OCI-LY7 (cell line): ENCODE measurements at regions not wholly inside any gene's neighbourhood (a gene's known extent, or its start where the extent isn't known, plus 50 kb on each side); places are given as distances from the start of the nearest gene placed in this dataset.

Experiments
- BruUV-seq: library from RNA; stranded (reverse); fragments of 400-500 nt; replicated peaks from 2 replicates; lab custom pipeline; 2021; lab: Mats Ljungman, UMichigan
- CTCF ChIA-PET: fragments of 300-600 bp; sonication (Branson Sonifier 250); formaldehyde crosslinking; loops from one replicate; lab custom pipeline; 2022; ENCODE audit warnings: antibody characterized with exemption; ENCODE audit not compliant: unreplicated experiment; lab: Charles Lee
- POLR2A ChIA-PET: fragments of 300-600 bp; sonication (Branson Sonifier 250); formaldehyde crosslinking; loops from one replicate; lab custom pipeline; 2022; ENCODE audit warnings: antibody characterized with exemption; lab: Charles Lee
- DNase-seq: peaks from one replicate; pipeline ENCODE4 v3.0.0-alpha.2; 2015; ENCODE audit warnings: low spot score
- H2AFZ ChIP-seq: fragments of 200-600 bp; sonication (generic), shearing (Covaris generic); 2 replicates; pipeline ENCODE4 v1.6.1; 2014; ENCODE audit warnings: mild to moderate bottlenecking, antibody characterized with exemption, low read length, moderate library complexity
- H3K27ac ChIP-seq: fragments of 200-600 bp; sonication (generic); 2 replicates; pipeline ENCODE4 v1.5.1; 2014; ENCODE audit warnings: mixed run types, low read depth, mild to moderate bottlenecking, moderate library complexity, low read length, inconsistent platforms; ENCODE audit not compliant: poor library complexity, severe bottlenecking
- H3K36me3 ChIP-seq: fragments of 200-600 bp; sonication (generic); 2 replicates; pipeline ENCODE4 v1.6.1; 2014; ENCODE audit warnings: mild to moderate bottlenecking, antibody characterized with exemption, low read length, moderate library complexity, mixed read lengths; ENCODE audit not compliant: insufficient read depth
- H3K4me1 ChIP-seq: fragments of 200-600 bp; sonication (generic); 2 replicates; pipeline ENCODE4 v1.5.1; 2014; ENCODE audit warnings: mild to moderate bottlenecking, low read length; ENCODE audit not compliant: insufficient read depth, poor library complexity, severe bottlenecking
- H3K4me2 ChIP-seq: fragments of 200-600 bp; sonication (generic); 2 replicates; pipeline ENCODE4 v1.6.1; 2014; ENCODE audit warnings: mild to moderate bottlenecking, low read length
- H3K4me3 ChIP-seq: fragments of 200-600 bp; sonication (generic); 2 replicates; pipeline ENCODE4 v1.5.1; 2014; ENCODE audit warnings: mild to moderate bottlenecking, low read depth, low read length; ENCODE audit not compliant: poor library complexity, severe bottlenecking
- H3K79me2 ChIP-seq: fragments of 200-600 bp; sonication (generic); 2 replicates; pipeline ENCODE4 v1.6.1; 2016; ENCODE audit warnings: low read depth, mild to moderate bottlenecking, low read length, moderate library complexity, mixed read lengths; ENCODE audit not compliant: insufficient read depth
- H3K9me2 ChIP-seq: fragments of 200-600 bp; sonication (generic); 2 replicates; pipeline ENCODE4 v1.6.1; 2016; ENCODE audit warnings: mild to moderate bottlenecking, low read length, mixed read lengths; ENCODE audit not compliant: insufficient read depth
- H3K9me3 ChIP-seq: fragments of 200-600 bp; sonication (generic); 2 replicates; pipeline ENCODE4 v1.6.1; 2014; ENCODE audit warnings: mild to moderate bottlenecking, mixed run types, low read length, mixed read lengths
- H4K20me1 ChIP-seq: fragments of 200-600 bp; sonication (generic); 2 replicates; pipeline ENCODE4 v1.6.1; 2014; ENCODE audit warnings: mild to moderate bottlenecking, antibody characterized with exemption, low read length, moderate library complexity, mixed read lengths; ENCODE audit not compliant: insufficient read depth
- EZH2phosphoT487 ChIP-seq: fragments of 200-600 bp; sonication (generic); IDR thresholded peaks from 2 replicates; pipeline ENCODE4 v1.6.1; 2018; ENCODE audit warnings: low read depth, borderline replicate concordance, mild to moderate bottlenecking, mixed run types, antibody characterized with exemption, low read length, moderate library complexity, mixed read lengths
- intact Hi-C: fragments of 100-400 bp; cut with micrococcal nuclease; formaldehyde crosslinking; loops from one replicate; pipeline ENCODE4 v1.10.0; 2022; ENCODE audit not compliant: unreplicated experiment
- TF ChIP-seq, protein P1 (sequence below): fragments of 200-600 bp; sonication (generic); conservative IDR thresholded peaks from 2 replicates; pipeline ENCODE4 v1.5.1; 2014; ENCODE audit warnings: mild to moderate bottlenecking, antibody characterized with exemption, low read length, moderate library complexity, mixed read lengths

GRCh38 chr18:72207280-72207679 lies 336.9 kb downstream of the CBLN2 start:
- H3K79me2 ChIP-seq = no peaks in the 10 kb centered on the region
- no peak overlapping the region for H3K4me2 ChIP-seq
- no peak overlapping the region for H3K4me3 ChIP-seq
- no peak overlapping the region for H2AFZ ChIP-seq
- intact Hi-C loops = no loop called here
- H3K27ac ChIP-seq = no peak overlapping the region
- H3K9me3 ChIP-seq = no peaks in the 10 kb centered on the region
- ChIA-PET CTCF (no interaction called here), POLR2A (no interaction called here)
- BruUV-seq = no TSS peak
- no peak for TF ChIP-seq EZH2phosphoT487
- TF ChIP-seq, protein P1, sequence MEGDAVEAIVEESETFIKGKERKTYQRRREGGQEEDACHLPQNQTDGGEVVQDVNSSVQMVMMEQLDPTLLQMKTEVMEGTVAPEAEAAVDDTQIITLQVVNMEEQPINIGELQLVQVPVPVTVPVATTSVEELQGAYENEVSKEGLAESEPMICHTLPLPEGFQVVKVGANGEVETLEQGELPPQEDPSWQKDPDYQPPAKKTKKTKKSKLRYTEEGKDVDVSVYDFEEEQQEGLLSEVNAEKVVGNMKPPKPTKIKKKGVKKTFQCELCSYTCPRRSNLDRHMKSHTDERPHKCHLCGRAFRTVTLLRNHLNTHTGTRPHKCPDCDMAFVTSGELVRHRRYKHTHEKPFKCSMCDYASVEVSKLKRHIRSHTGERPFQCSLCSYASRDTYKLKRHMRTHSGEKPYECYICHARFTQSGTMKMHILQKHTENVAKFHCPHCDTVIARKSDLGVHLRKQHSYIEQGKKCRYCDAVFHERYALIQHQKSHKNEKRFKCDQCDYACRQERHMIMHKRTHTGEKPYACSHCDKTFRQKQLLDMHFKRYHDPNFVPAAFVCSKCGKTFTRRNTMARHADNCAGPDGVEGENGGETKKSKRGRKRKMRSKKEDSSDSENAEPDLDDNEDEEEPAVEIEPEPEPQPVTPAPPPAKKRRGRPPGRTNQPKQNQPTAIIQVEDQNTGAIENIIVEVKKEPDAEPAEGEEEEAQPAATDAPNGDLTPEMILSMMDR = no peak
- no peak for DNase-seq
- no peaks in the 10 kb centered on the region for H4K20me1 ChIP-seq
- no peaks in the 10 kb centered on the region for H3K9me2 ChIP-seq
- H3K36me3 ChIP-seq = no peaks in the 10 kb centered on the region
- no peaks in the 10 kb centered on the region for H3K4me1 ChIP-seq

- H3K9me3 ChIP-seq = no peaks in the 10 kb centered on the region
These were observed 337.3 kb downstream of the CBLN2 start for GRCh38 chr18:72206814-72207213.

DNA sequence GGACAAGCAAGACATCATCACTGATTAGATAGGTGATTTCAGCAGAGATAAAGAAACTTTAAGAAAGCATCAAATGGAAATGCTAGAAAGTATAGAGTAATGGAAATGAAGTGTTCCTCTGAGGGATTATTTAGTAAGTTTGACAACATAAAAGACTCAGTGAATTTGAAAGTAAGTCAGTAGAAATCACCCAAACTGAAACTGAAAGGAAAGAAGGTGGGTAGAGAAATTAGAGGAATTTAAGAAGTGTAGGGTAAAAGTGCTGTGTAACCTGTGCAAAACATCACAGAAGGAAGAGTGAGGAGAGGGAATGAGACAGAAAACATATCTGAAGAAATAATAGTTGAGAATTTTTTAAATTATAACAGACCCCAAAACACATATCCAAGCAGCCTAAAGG lies 343.1 kb downstream of the CBLN2 start:
- BruUV-seq = no TSS peak
- H4K20me1 ChIP-seq = no peaks in the 10 kb centered on the region
- no peak overlapping the region for H3K4me2 ChIP-seq
- ChIA-PET POLR2A (no interaction called here), CTCF (no interaction called here)
- H3K4me3 ChIP-seq = no peak overlapping the region
- H3K9me2 ChIP-seq = no peaks in the 10 kb centered on the region
- no peak for DNase-seq
- H3K27ac ChIP-seq = no peak overlapping the region
- H3K36me3 ChIP-seq = no peaks in the 10 kb centered on the region
- TF ChIP-seq EZH2phosphoT487 = no peak
- TF ChIP-seq, protein P1 = no peak
- no peaks in the 10 kb centered on the region for H3K79me2 ChIP-seq
- H2AFZ ChIP-seq = no peak overlapping the region
- no peaks in the 10 kb centered on the region for H3K4me1 ChIP-seq
- intact Hi-C loops = no loop called here
- H3K9me3 ChIP-seq = no peaks in the 10 kb centered on the region

More at GRCh38 chr18:72206814-72207213, 337.3 kb downstream of the CBLN2 start:
- H3K27ac ChIP-seq = no peak overlapping the region
- H3K4me2 ChIP-seq = no peak overlapping the region
- H3K4me3 ChIP-seq = no peak overlapping the region
- intact Hi-C loops = no loop called here
- no peaks in the 10 kb centered on the region for H3K36me3 ChIP-seq
- BruUV-seq = no TSS peak
- ChIA-PET POLR2A (no interaction called here), CTCF (no interaction called here)
- no peaks in the 10 kb centered on the region for H3K9me2 ChIP-seq
- H2AFZ ChIP-seq = no peak overlapping the region
- H3K79me2 ChIP-seq = no peaks in the 10 kb centered on the region
- DNase-seq = no peak
- no peaks in the 10 kb centered on the region for H3K4me1 ChIP-seq
- no peak for TF ChIP-seq EZH2phosphoT487
- TF ChIP-seq, protein P1 = no peak
- no peaks in the 10 kb centered on the region for H4K20me1 ChIP-seq
